Activated gamma-delta T cell treated with Interleukin-2 at 50 U/mL for 16 hours (primary cell): ENCODE measurements at regions not wholly inside any gene's neighbourhood (a gene's known extent, or its start where the extent isn't known, plus 50 kb on each side); places are given as distances from the start of the nearest gene placed in this dataset.
A peak's percentile ranks its signal among the peaks of the same experiment; 100 is the strongest.

Experiments used
- DNase-seq: peaks from one replicate; pipeline ENCODE4 v3.0.0-alpha.2; 2020

DNA sequence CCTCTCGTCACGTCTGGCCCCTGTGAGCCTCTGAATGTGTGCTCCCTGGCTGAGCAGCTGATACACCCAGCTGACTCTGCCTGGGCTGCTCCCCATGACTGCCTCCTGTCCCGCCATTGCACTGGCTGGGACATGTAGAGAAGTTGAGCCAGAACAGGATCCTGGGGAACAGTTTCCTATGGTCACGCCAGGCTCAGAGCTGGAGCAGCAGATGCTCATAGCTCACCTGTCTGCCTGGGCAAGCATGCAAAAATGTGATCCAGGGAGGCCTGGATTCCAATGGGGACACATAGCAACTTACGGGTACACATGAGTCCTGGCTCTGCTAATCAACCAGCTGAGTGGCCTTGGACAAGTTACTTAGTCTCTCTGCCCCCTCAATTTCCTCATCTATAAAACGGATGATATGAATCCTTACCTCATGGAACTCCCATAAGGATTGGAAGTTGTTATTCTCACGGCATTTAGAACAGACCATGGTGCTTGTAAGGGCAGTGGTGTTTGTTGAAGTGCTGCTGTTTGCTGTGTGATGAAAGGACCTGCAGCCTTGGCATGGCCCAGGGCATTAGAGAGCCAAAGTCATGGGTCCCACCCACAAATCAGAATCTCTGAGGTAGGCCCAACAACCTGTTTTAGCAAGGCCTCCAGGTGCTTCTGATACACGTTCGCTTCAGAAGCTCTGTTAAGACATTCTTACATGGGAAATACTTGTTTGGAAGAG lies 150.3 kb upstream of the VANGL1 start:
- no peak for DNase-seq

DNA sequence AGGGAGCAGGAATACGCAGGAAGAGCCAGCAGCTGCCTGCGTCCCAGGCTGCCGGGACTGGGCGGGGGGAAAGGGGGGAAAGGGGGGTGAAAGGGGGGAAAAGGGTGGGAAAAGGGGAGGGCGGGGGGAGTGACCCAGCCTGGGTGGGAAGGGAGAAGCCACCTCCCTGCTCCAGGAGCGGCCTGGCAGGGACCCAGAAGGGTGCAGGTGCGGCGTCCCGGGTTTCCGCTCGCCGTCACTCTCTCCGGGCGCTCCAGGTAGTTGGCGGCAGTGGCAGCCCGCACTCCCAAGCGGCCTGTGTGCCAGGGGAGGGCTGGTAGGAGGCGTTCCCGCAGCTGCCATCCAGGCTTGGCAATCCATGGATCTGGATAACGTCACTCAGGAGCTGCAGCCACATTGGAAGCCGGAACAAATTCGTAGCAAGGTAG lies 141.0 kb upstream of the NGF start:
- no peak for DNase-seq

GRCh38 chr1:115477071-115477470 lies 139.0 kb upstream of the NGF start:
- DNase-seq = no peak

DNA sequence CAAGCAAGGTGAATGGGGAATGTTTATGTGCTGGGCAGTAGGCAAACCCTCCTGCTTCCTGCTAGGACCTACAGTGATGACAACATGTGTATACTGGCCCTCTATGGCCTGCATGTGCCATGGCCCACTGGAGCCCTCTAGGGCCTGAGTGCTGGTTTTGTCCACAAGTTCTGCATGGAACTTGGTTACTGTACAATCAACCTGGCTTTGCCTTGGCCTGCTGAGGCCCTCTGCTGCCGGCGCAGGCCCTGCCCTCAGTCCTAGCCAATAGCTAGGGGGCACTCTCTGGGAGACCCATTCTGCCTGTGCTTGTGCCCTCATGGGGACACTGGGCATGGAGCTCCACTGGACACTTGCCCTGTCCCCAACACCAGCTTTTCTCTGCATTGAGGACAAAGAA lies 138.6 kb upstream of the NGF start:
- no peak for DNase-seq

GRCh38 chr1:115475901-115476300 lies 137.9 kb upstream of the NGF start:
- DNase-seq = no peak

DNA sequence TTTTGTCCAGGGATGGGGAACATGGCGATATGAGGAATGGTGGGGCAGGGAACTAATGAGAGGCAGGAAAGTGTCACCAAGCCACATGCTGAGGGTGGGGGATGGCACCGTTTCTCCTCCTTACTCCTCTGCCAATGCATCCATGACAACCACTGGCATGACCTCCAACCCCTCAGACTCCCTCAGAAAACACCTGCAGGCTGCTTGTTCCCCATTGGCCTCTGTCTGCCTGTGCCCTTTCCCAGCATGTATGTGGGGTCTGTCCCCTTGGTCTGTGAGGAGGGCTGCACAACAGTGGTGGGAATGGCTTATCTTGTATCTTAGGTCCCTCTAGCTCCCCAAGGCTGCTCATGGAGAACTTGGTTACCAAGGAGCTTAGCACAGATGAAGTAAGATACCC lies 137.2 kb upstream of the NGF start:
- DNase-seq = no peak

DNA sequence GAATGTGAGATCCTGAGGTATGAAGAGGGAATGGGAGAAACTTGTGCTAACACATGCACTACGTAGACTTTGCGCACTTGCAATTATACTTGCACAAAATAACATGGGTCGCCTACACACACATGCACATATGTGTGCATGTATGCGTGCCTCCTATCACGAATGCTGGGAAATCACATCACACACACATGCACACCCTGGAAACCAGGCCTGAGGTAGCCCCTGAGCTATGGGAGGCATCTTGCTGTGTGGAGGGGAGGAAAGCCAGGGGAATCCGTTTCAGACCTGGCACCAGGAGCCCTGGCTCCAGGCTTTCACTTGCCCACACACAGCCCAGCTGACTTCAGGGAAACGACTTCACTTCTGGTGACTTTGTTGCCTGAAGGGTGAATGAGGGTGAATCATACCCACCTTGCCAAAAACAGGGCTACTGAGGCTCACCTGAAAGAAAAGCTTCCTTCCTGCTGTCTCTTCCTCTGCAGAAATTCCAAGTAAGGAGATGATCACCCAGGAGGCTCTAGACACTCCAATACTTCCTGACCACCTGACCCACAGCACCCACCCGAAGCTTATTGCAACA lies 136.0 kb upstream of the NGF start:
- DNase-seq = no peak

DNA sequence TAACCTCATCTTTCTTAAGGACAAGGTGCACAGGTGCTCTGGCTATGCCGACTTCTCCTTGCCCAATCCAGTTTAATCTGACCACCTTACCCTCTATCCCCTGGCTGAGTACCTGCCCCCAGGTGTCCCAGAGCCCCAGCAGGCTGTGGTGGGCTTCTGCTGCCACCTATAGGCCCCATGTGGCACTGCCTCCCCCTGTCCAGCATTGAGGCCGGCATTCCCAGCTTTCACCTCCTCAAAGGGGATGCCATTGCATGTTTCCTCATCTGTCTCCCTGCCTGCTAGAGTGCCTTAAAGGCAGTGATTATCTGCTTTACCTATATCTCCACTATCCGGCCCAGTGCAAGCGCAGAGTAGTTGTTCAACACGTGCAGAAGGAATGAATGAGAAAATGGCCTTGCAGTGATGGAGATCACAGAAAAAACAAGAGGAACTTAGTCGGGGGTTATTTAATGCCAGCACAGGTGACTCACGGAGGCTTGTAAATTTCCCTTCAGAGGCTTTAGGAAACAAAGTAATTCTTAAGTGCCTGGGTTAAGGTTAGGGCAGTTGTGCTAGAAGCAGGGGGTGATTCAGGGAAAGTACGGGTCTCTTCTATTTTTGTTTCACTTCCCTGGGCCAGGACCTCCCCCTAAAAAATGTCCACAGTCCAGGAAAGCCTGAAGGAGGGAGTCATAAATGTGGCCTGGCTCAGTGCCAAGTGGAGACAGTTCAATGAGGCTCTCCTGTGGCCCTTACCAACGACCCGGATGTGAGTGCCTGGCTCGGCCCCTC lies 131.8 kb upstream of the NGF start:
- DNase-seq = peak; percentile 12

- DNase-seq = no peak
These were observed 129.7 kb upstream of the NGF start for GRCh38 chr1:115467790-115468189.

DNA sequence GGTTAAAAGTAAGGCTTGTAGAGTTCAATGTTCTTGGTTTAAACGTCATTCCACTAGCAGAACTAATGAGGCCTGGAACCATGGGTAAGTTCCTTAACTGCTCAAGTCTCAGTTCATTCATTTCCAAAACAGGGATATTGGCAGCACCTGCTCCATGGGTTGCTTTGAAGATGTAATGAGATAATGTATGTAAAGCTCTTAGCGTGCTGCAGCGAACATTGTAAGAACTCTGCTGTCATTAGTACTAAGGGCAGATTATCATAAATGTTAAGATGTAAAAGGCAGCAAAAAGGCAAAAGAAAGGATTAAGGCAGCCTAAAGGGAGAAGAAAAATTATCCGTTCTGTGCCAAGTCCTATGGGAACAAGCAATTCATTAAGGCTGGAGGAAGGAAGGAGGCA lies 129.1 kb upstream of the NGF start:
- DNase-seq = no peak

GRCh38 chr1:115466433-115466832 lies 128.4 kb upstream of the NGF start:
- DNase-seq = no peak

DNA sequence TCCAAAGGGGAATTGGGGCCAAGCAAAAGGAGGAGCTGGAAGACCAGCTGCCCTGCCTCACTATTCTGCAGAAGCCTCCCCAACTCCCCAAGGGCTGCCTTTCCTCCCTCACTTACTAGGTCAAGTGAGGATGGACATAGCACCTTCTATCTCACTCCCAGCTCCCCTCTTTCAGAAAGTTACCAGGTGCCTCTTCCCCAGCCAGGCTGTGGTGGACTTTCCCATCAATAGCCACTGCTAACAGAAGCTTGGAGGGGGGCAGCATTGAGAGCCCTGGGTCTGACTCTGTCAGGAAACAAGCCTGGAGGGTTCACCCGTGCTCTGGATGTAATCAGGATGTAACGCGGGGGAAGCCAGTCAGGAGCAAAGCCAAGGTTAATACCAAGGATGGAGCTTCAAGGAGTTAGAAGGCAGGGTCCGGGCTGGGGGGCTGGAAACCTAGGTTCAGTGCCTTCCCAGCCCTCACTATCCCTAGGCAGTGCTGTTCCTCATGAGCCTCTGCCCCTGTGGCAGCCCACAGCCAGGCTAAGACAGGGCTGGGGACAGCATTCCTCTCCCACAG lies 127.8 kb upstream of the NGF start:
- DNase-seq = no peak

GRCh38 chr1:115463347-115463746 lies 125.3 kb upstream of the NGF start:
- no peak for DNase-seq

- DNase-seq = no peak
These were observed 124.6 kb upstream of the NGF start for GRCh38 chr1:115462566-115463076.

DNA sequence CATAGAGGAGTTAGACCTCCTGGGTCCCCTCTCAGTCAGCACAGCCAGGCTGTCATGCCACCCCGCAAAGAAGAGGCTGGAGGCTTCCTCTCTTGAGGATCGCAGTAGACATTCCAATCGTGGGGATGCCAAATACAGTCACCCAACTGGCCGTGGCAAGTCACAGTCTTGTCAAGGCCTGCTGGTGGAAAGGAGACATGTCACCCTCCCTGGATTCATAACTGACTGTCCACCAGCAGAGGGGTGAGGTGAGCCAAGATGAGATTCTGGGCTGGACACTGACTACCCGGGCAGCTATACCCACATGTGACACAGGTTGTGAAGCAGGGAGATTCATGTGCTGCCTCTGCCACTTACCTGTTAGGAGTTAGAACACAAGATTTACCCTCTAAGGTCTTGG lies 123.5 kb upstream of the NGF start:
- DNase-seq = no peak

DNA sequence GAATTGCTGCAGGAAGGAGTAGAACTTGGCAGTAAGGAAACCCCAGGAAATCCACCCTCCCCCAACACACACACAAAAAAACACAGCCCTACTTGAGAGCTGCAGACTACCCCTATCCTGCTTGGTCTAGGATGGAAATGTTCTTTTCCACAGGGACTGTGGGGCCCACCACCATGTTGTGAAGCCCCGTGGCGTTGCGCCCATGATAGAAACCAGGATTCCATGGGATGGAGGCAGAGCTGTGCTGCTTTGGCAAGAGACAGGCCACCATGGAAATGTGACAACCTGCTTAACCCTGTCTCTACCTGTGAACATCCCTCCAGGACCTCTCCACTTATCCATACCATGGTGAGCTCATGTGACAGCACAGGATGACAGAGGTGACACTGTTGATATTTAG lies 121.1 kb upstream of the NGF start:
- DNase-seq = no peak

GRCh38 chr1:115458426-115459114 lies 120.5 kb upstream of the NGF start:
- DNase-seq = no peak

DNA sequence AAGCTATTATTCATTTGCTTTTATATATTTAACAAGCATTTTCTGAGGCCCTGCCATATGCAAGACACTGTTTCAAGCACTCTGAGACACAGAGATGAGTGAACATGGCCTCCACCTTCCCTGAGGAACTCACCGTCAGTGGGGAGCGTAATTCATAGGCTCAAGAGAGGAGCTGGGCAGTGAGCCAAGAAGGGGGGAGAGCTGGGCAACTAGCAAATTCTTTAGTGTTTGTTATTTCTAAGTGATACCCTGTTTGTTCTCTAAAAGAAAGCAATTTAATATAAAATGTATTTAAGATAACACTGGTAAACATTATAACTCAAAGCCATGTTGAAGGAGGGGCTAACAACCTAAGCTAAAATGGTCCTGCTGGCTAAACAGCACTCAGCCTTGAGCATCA lies 119.2 kb upstream of the NGF start:
- no peak for DNase-seq

DNA sequence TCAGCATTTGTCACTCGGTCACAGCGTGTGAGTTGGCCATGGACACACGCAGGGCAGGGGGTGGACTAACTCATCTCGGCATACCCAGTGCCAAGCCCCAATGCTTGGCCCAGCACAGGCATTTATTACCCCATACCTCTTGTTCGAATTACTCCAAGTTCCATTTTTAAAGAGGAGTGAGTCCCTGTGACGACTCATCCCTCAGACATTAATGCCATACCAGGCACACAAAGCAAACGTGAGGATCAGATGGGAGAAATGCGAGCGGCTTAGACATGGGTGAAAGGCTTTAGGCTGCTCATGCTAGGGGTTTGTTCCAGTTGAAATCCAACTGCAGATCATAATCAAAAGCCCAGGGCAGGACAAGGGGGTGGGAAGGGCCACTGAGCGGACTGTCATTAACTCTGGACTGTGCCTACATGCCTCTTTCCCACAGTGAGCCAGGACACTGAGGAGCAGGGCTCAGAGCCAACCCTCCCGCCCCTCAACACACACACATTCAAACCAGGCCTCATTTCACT lies 118.5 kb upstream of the NGF start:
- DNase-seq = no peak

- DNase-seq = no peak
These were observed 116.9 kb upstream of the NGF start for GRCh38 chr1:115454837-115455511.

DNA sequence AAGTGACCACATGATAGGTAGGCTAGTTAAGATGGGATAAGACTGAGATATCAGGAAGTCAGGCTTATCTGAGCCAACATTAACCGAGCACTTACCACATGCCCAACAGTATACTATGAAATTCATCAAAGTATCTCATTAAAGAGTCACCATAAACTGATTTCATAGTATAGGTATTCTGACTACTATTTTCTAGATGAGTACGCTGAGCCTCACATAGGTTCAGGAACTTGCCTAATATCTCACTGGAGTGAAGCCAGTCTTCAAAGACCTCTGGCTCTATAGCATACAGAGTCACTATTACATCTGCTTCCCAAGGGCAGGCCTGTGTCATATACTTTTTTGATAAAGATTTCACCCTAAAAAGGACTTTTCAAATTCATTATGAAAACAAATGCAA lies 115.6 kb upstream of the NGF start:
- DNase-seq = no peak
